HepG2 (cell line): ENCODE measurements at regions not wholly inside any gene's neighbourhood (a gene's known extent, or its start where the extent isn't known, plus 50 kb on each side); places are given as distances from the start of the nearest gene placed in this dataset.

Source experiments
- ATAC-seq: fragments of 200-7000 bp; cut with Tn5 transposase; 3 replicates; pipeline ENCODE4 v1.9.1; 2020; ENCODE audit warnings: mild to moderate bottlenecking, moderate library complexity
- BruUV-seq: library from RNA; stranded (reverse); fragments of 400-500 nt; replicated peaks from 2 replicates; lab custom pipeline; 2021; lab: Mats Ljungman, UMichigan
- CTCF ChIA-PET: fragments of 300-600 bp; formaldehyde crosslinking; extraction: SDS; loops from one replicate; lab custom pipeline; 2021; ENCODE audit warnings: low total read pairs, inconsistent platforms, low intra/inter-chr PET ratio; lab: Yijun Ruan, JAX
- POLR2A ChIA-PET: fragments of 350-600 bp; sonication (Branson Sonifier 250); formaldehyde crosslinking; loops from one replicate; lab custom pipeline; 2020; ENCODE audit warnings: antibody characterized with exemption, inconsistent platforms; lab: Yijun Ruan, JAX
- DNase-seq: peaks from one replicate; pipeline ENCODE4 v3.0.0-alpha.2; 2015; ENCODE audit warnings: low spot score
- FAIRE-seq: peaks from 3 replicates; lab custom pipeline; 2011; peaks lifted over from hg19 to GRCh38; lab: Jason Lieb, UNC
- H2AFZ ChIP-seq: one replicate; pipeline ENCODE4 v1.6.1; 2011; ENCODE audit warnings: low read length, inconsistent platforms
- H3K27ac ChIP-seq: fragments of 300-600 bp; 3 replicates; pipeline ENCODE4 v1.8.0; 2011; ENCODE audit warnings: mixed run types, mild to moderate bottlenecking, mixed read lengths, low read length, inconsistent platforms; ENCODE audit not compliant: insufficient read depth; ENCODE audit errors: extremely low read length
- H3K27me3 ChIP-seq, 2 experiments: fragments of 200-600 bp in 1 of 2; 2 replicates in 1 of 2; 3 replicates in 1 of 2; pipeline versions ENCODE4 v1.6.0 to v1.8.0; 2011; ENCODE audit warnings: low read length in 2 of 2, mild to moderate bottlenecking in 2 of 2, moderate library complexity in 2 of 2, inconsistent platforms in 1 of 2; ENCODE audit not compliant: insufficient read depth in 2 of 2, control insufficient read depth in 1 of 2
- H3K36me3 ChIP-seq, 2 experiments: fragments of 200-600 bp in 1 of 2; replicated peaks in 1 of 2; 2 replicates in 1 of 2; 3 replicates in 1 of 2; pipeline versions ENCODE4 v1.5.1 to v1.8.0; 2011; ENCODE audit warnings: low read length in 2 of 2, inconsistent platforms in 1 of 2; ENCODE audit not compliant: insufficient read depth in 2 of 2, control insufficient read depth in 1 of 2
- H3K4me1 ChIP-seq: 2 replicates; pipeline ENCODE4 v1.5.1; 2012; ENCODE audit warnings: low read length, inconsistent platforms; ENCODE audit not compliant: insufficient read depth
- H3K4me2 ChIP-seq: 2 replicates; pipeline ENCODE4 v1.6.0; 2011; ENCODE audit warnings: low read depth, low read length, inconsistent platforms
- H3K4me3 ChIP-seq, 3 experiments: fragments of 200-600 bp in 1 of 3; sonication (generic), shearing (Covaris generic) in 1 of 3; replicated peaks in 1 of 3; 2 replicates each; pipeline ENCODE4 v1.5.1; 2011 to 2016; ENCODE audit warnings: low read length in 3 of 3, inconsistent platforms in 2 of 3, low read depth in 2 of 3, mild to moderate bottlenecking in 2 of 3, control low read depth in 1 of 3, mixed read lengths in 1 of 3; ENCODE audit not compliant: insufficient read depth in 1 of 3
- H3K79me2 ChIP-seq: one replicate; pipeline ENCODE4 v1.6.1; 2011; ENCODE audit warnings: low read length, inconsistent platforms; ENCODE audit not compliant: insufficient read depth
- H3K9ac ChIP-seq: 2 replicates; pipeline ENCODE4 v1.6.0; 2011; ENCODE audit warnings: mild to moderate bottlenecking, low read depth, low read length, inconsistent platforms; ENCODE audit not compliant: insufficient read depth
- H3K9me3 ChIP-seq: 2 replicates; pipeline ENCODE4 v1.5.1; 2012; ENCODE audit warnings: mild to moderate bottlenecking, low read length
- H4K20me1 ChIP-seq: 2 replicates; pipeline ENCODE4 v1.6.0; 2011; ENCODE audit warnings: inconsistent platforms, mild to moderate bottlenecking, low read length, moderate library complexity; ENCODE audit not compliant: insufficient read depth
- ARID2 ChIP-seq: sonication (generic); formaldehyde crosslinking; IDR thresholded peaks from 2 replicates; pipeline ENCODE4 v1.8.1; 2022; ENCODE audit warnings: mild to moderate bottlenecking, missing genetic modification reagents, borderline replicate concordance
- ATF7-NPFF ChIP-seq: sonication (generic); formaldehyde crosslinking; IDR thresholded peaks from 2 replicates; pipeline ENCODE4 v1.8.1; 2023; ENCODE audit warnings: mild to moderate bottlenecking, low read depth, missing genetic modification reagents, moderate library complexity
- GPN1 ChIP-seq: sonication (generic); formaldehyde crosslinking; IDR thresholded peaks from 2 replicates; pipeline ENCODE4 v1.5.1; 2020; ENCODE audit warnings: missing genetic modification reagents, borderline replicate concordance
- MBD4 ChIP-seq: IDR thresholded peaks from 2 replicates; pipeline ENCODE4 v1.6.1; 2012; ENCODE audit warnings: low read length, inconsistent platforms, borderline replicate concordance
- NCOA2 ChIP-seq: sonication (generic); formaldehyde crosslinking; IDR thresholded peaks from 2 replicates; pipeline ENCODE4 v1.8.0; 2022; ENCODE audit warnings: inconsistent platforms
- SRY ChIP-seq: sonication (generic); formaldehyde crosslinking; IDR thresholded peaks from 2 replicates; pipeline ENCODE4 v1.8.0; 2022; ENCODE audit warnings: mild to moderate bottlenecking, missing genetic modification reagents
- SSRP1 ChIP-seq: IDR thresholded peaks from 2 replicates; pipeline ENCODE4 v1.6.1; 2016; ENCODE audit warnings: control low read depth
- ZBTB3 ChIP-seq: sonication (generic); formaldehyde crosslinking; IDR thresholded peaks from 2 replicates; pipeline ENCODE4 v1.4.0; 2020; ENCODE audit warnings: low read depth, mild to moderate bottlenecking, moderate library complexity, missing genetic modification reagents, borderline replicate concordance
- ZNF232 ChIP-seq: sonication (generic); formaldehyde crosslinking; IDR thresholded peaks from 2 replicates; pipeline ENCODE4 v1.4.0; 2020; ENCODE audit warnings: missing genetic modification reagents, borderline replicate concordance
- ZNF331 ChIP-seq: sonication (generic); formaldehyde crosslinking; IDR thresholded peaks from 2 replicates; pipeline ENCODE4 v1.4.0; 2020; ENCODE audit warnings: missing genetic modification reagents
- ZNF577 ChIP-seq: sonication (generic); formaldehyde crosslinking; IDR thresholded peaks from 2 replicates; pipeline ENCODE4 v1.4.0; 2020; ENCODE audit warnings: mild to moderate bottlenecking, low read depth, missing genetic modification reagents, borderline replicate concordance
- ZNF614 ChIP-seq: IDR thresholded peaks from 2 replicates; pipeline ENCODE4 v1.6.1; 2018; ENCODE audit warnings: missing biosample characterization, missing genetic modification reagents, inconsistent platforms, borderline replicate concordance
- ZNF720 ChIP-seq: sonication (generic); formaldehyde crosslinking; IDR thresholded peaks from 2 replicates; pipeline ENCODE4 v1.4.0; 2020; ENCODE audit warnings: missing genetic modification reagents
- ZSCAN21 ChIP-seq: sonication (generic); formaldehyde crosslinking; IDR thresholded peaks from 2 replicates; pipeline ENCODE4 v1.8.0; 2022; ENCODE audit warnings: mild to moderate bottlenecking, missing genetic modification reagents, moderate library complexity, borderline replicate concordance
- ZSCAN31 ChIP-seq: sonication (generic); formaldehyde crosslinking; IDR thresholded peaks from 2 replicates; pipeline ENCODE4 v1.5.0; 2020; ENCODE audit warnings: low read depth, mild to moderate bottlenecking, missing genetic modification reagents
- WGBS: methylation state at CpG from one replicate; pipeline ENCODE4 v1.1.6; 2017; ENCODE audit warnings: low lambda C conversion rate; 5-methylcytosine and 5-hydroxymethylcytosine counted together
- in situ Hi-C: cut with HindIII; loops from 2 replicates; pipeline ENCODE4 v1.10.0; 2017; ENCODE audit warnings: low pct_unique_long_range_greater_than_20kb; ENCODE audit not compliant: extremely low pct_ligation_motif_present
- intact Hi-C: fragments of 100-400 bp; cut with micrococcal nuclease; formaldehyde crosslinking; loops from one replicate; pipeline ENCODE4 v1.10.0; 2022; ENCODE audit not compliant: unreplicated experiment
- TF ChIP-seq, protein P1 (sequence below): sonication (generic); formaldehyde crosslinking; IDR thresholded peaks from 2 replicates; pipeline ENCODE4 v1.4.0; 2020; ENCODE audit warnings: low read depth, mild to moderate bottlenecking, missing genetic modification reagents
- TF ChIP-seq, protein P2 (sequence below): sonication (generic); formaldehyde crosslinking; IDR thresholded peaks from 2 replicates; pipeline ENCODE4 v1.8.1; 2023; ENCODE audit warnings: missing genetic modification reagents, mild to moderate bottlenecking, borderline replicate concordance
- TF ChIP-seq, protein P3 (sequence below): sonication (generic); formaldehyde crosslinking; IDR thresholded peaks from 2 replicates; pipeline ENCODE4 v1.8.1; 2023; ENCODE audit warnings: mild to moderate bottlenecking, inconsistent platforms, moderate library complexity, missing genetic modification reagents, borderline replicate concordance

DNA sequence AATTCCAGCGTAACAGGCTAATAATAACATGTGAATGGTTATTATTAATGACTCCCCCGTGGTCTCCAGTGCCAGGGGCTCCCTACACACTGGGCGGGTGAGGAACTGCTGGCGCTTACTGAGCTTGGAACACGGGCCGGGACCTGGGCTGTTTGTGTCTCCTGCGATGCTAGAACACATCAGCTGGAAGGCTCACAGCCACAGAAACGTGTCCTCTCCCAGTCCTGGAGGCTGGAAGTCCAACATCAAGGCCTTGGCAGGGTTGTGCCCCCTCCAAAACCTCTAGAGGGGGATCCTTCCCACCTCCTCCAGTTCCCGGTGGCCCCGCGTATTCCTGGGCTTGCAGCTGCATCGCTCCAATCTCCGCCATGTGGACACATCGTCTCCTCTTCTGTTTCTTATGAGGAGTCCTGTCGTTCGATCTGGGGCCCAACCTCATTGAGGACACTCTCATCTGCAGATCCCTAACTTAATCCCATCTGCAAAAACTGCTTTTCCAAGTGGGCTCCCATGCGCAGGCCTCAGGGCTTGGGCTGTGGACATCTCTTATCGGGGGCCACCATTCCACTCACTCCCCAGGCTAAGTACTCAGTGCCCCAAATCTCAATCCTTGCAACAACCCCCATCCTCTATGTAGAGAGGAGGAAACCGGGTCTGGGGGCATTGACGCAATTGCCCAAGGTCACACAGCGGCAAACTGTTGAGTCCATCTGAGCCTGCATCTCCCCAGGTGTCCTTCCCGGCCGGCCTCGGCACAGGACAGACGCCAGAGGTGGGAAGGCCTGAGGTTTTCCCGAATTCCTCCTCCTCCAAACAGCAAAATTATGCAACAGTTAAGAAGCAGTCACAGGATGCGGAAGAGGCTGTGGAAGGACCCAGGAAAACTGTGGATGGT, 193.9 kb downstream of the IRF8 start:
- DNase-seq = no peak
- TF ChIP-seq ZNF331 (CRISPR knock-in tag) = no peak
- TF ChIP-seq ZNF614 (CRISPR knock-in tag) = no peak
- TF ChIP-seq, protein P1, sequence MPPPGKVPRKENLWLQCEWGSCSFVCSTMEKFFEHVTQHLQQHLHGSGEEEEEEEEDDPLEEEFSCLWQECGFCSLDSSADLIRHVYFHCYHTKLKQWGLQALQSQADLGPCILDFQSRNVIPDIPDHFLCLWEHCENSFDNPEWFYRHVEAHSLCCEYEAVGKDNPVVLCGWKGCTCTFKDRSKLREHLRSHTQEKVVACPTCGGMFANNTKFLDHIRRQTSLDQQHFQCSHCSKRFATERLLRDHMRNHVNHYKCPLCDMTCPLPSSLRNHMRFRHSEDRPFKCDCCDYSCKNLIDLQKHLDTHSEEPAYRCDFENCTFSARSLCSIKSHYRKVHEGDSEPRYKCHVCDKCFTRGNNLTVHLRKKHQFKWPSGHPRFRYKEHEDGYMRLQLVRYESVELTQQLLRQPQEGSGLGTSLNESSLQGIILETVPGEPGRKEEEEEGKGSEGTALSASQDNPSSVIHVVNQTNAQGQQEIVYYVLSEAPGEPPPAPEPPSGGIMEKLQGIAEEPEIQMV = no peak
- no peak for TF ChIP-seq ZNF577 (CRISPR knock-in tag)
- no peak for TF ChIP-seq ZSCAN21 (CRISPR knock-in tag)
- no peak for TF ChIP-seq ATF7-NPFF (CRISPR knock-in tag)
- no peak for TF ChIP-seq NCOA2
- no peak for TF ChIP-seq ZNF232 (CRISPR knock-in tag)
- TF ChIP-seq ZNF720 (CRISPR knock-in tag) = no peak
- TF ChIP-seq SRY (CRISPR knock-in tag) = no peak
- no peak for TF ChIP-seq SSRP1 (CRISPR knock-in tag)
- TF ChIP-seq, protein P2, sequence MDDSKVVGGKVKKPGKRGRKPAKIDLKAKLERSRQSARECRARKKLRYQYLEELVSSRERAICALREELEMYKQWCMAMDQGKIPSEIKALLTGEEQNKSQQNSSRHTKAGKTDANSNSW (CRISPR knock-in tag) = no peak
- TF ChIP-seq ZSCAN31 (CRISPR knock-in tag) = no peak
- TF ChIP-seq, protein P3, sequence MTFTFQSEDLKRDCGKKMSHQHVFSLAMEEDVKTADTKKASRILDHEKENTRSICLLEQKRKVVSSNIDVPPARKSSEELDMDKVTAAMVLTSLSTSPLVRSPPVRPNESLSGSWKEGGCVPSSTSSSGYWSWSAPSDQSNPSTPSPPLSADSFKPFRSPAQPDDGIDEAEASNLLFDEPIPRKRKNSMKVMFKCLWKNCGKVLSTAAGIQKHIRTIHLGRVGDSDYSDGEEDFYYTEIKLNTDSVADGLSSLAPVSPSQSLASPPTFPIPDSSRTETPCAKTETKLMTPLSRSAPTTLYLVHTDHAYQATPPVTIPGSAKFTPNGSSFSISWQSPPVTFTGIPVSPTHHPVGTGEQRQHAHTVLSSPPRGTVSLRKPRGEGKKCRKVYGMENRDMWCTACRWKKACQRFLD = no peak
- no peak for TF ChIP-seq ZBTB3
- no peak for TF ChIP-seq GPN1 (CRISPR knock-in tag)
- no peak for TF ChIP-seq MBD4
- no peak for TF ChIP-seq ARID2 (CRISPR knock-in tag)
- intact Hi-C loops = no loop called here
- H3K4me2 ChIP-seq = no peak overlapping the region
- H2AFZ ChIP-seq = no peak overlapping the region
- peaks cover 1 to 16% of the 10 kb centered on the region in 2 experiments; a peak in 2 of 5 replicates for H3K27me3 ChIP-seq
- in situ Hi-C loops = no loop called here
- ChIA-PET POLR2A (no interaction called here), CTCF (no interaction called here)
- no peak for FAIRE-seq
- 65% methylated on average over 27 of the region's 27 CpGs for WGBS
- BruUV-seq = no TSS peak
- no peaks in the 10 kb centered on the region for H4K20me1 ChIP-seq
- peaks cover 16% of the 10 kb centered on the region for H3K4me1 ChIP-seq
- H3K9me3 ChIP-seq = no peaks in the 10 kb centered on the region
- H3K9ac ChIP-seq = no peak overlapping the region
- no peaks in the 10 kb centered on the region for H3K79me2 ChIP-seq
- H3K27ac ChIP-seq = no peak overlapping the region
- H3K36me3 ChIP-seq = no peaks in the 10 kb centered on the region
- no peak overlapping the region for H3K4me3 ChIP-seq
- no peak for ATAC-seq
